ENCODE measurements at regions not wholly inside any gene's neighbourhood (a gene's known extent, or its start where the extent isn't known, plus 50 kb on each side); places are given as distances from the start of the nearest gene placed in this dataset.

DNA sequence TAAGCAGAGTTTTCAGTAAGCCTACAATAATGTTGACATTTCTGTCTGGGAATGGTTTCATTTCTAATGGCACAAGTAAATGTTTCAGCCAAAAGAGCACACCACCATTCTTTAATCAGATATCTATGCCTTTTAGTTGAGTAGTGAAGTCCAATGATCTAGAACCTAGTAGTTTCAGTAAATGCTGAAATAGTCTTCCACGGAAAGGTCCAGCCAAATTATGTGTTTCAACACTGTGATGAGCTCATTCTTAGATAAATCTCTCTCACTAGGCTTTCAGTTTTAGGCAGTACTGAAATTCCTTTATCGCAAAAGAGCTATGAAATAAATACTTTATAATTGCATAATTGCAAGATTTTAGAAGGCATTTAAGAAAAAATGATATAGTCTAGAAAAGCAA is 816.8 kb upstream of the PCDH9 start:
- TF ChIP-seq FOXP2 (optimal IDR thresholded peaks at IDR 0.05; ENCODE audit: control extremely low read depth, extremely low read length, insufficient read depth) (no peak), POLR2AphosphoS5 (IDR thresholded peaks at IDR 0.05; ENCODE audit: borderline replicate concordance, low read depth, low read length) (no peak), EZH2 (IDR thresholded peaks at IDR 0.05) (no peak)
- Histone ChIP-seq H3K9ac (ENCODE audit: insufficient read length) (no peak overlapping the region), H3K36me3 (ENCODE audit: insufficient read depth, low read length) (no peaks in the 10 kb centered on the region), H3K4me3 (no peak overlapping the region), H3K27ac (no peak overlapping the region), H3K9me3 (ENCODE audit: low read depth, low read length) (no peaks in the 10 kb centered on the region)
- DNase-seq (ENCODE audit: low read depth, low spot score) = no peak

DNA sequence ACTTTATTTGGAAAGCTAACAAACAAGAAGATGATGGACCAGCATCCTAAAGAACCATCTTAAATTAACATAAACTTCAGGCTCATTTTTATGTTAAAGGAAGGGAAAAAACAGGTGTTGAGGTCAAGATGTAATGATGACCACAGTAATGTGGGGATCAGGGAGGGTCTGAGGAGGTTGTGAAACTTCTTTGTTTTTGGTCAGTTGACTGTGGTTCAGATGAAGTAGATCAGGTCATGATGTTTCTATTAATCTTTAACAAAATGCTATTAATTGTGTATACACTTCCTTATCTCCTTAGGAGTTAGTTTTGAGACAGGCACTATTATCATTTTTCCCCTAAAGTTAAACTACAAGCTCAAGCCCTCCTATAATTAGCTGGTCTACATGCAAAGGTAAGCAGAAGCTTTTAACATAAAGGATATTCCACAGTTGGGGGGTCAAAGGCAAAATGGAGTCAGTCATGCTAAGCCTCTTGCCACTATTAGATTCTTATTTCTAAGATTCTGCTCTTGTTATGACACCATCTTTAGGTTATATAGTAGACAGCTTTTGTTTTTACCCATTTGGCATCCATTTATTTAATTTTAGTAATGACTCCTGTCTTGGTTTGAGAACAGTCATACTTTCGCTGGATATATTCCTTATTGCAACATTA is 800.1 kb upstream of the PCDH9 start:
- H3K27ac ChIP-seq = no peak overlapping the region
- H3K4me3 ChIP-seq = no peak overlapping the region
- DNase-seq (ENCODE audit: low read depth, low spot score) = no peak
- no peak for TF ChIP-seq FOXP2 (optimal IDR thresholded peaks at IDR 0.05; ENCODE audit: control extremely low read depth, extremely low read length, insufficient read depth)
- TF ChIP-seq EZH2 (IDR thresholded peaks at IDR 0.05) = no peak
- no peak for TF ChIP-seq POLR2AphosphoS5 (IDR thresholded peaks at IDR 0.05; ENCODE audit: borderline replicate concordance, low read depth, low read length)
- no peaks in the 10 kb centered on the region for H3K36me3 ChIP-seq (ENCODE audit: insufficient read depth, low read length)
- H3K9ac ChIP-seq (ENCODE audit: insufficient read length) = no peak overlapping the region
- H3K9me3 ChIP-seq (ENCODE audit: low read depth, low read length) = no peaks in the 10 kb centered on the region

DNA sequence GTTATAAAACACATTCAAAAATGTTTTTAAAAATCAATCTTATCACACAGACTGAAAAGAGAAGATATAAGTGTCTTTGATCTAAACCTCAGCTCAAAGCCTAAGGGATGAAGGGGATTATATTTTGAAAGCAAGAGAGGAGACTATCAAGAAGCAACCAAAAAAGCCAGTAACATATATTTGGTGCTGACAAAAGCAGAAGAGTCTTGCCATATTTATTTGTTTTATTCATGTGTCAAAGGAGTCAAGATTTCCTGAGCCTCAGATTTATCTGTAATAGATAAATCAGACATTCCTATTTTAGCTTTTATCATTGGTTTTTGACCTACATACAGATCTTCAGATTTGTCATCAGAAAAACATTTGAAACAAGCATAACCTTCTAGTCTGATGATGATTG is 798.6 kb upstream of the PCDH9 start:
- DNase-seq (ENCODE audit: low read depth, low spot score) = no peak
- no peak overlapping the region for H3K9ac ChIP-seq (ENCODE audit: insufficient read length)

DNA sequence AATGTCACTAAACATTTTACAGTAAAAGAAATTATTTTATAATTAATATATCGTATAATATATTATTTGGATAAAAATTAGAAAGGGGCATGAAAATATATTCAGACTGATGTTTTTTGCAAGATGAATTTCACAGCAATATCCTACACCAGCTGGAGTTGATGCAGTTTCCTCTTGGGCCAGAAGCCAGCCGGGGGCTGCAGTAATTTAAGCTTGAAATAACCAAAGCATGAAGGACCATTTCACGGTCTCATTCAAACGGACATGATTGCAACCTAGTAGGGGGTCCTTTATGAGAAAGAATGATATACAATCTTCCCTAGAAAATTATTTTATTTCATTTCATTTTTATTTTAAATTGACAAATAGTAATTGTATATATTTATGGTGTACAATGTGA is 797.2 kb upstream of the PCDH9 start:
- no peak overlapping the region for H3K27ac ChIP-seq
- H3K9ac ChIP-seq (ENCODE audit: insufficient read length) = no peak overlapping the region
- H3K9me3 ChIP-seq (ENCODE audit: low read depth, low read length) = no peaks in the 10 kb centered on the region; the same call in 1 of the 2 replicates
- TF ChIP-seq EZH2 (IDR thresholded peaks at IDR 0.05) (no peak), FOXP2 (optimal IDR thresholded peaks at IDR 0.05; ENCODE audit: control extremely low read depth, extremely low read length, insufficient read depth) (no peak), POLR2AphosphoS5 (IDR thresholded peaks at IDR 0.05; ENCODE audit: borderline replicate concordance, low read depth, low read length) (no peak; the same call in 1 of the 2 replicates)
- no peaks in the 10 kb centered on the region for H3K36me3 ChIP-seq (ENCODE audit: insufficient read depth, low read length)
- DNase-seq (ENCODE audit: low read depth, low spot score) = no peak
- no peak overlapping the region for H3K4me3 ChIP-seq

More for the DNA sequence above, 798.6 kb upstream of the PCDH9 start:
- Histone ChIP-seq H3K36me3 (ENCODE audit: insufficient read depth, low read length) (no peaks in the 10 kb centered on the region), H3K27ac (no peak overlapping the region), H3K9me3 (ENCODE audit: low read depth, low read length) (no peaks in the 10 kb centered on the region), H3K4me3 (no peak overlapping the region)
- TF ChIP-seq POLR2AphosphoS5 (IDR thresholded peaks at IDR 0.05; ENCODE audit: borderline replicate concordance, low read depth, low read length) (no peak), FOXP2 (optimal IDR thresholded peaks at IDR 0.05; ENCODE audit: control extremely low read depth, extremely low read length, insufficient read depth) (no peak)

DNA sequence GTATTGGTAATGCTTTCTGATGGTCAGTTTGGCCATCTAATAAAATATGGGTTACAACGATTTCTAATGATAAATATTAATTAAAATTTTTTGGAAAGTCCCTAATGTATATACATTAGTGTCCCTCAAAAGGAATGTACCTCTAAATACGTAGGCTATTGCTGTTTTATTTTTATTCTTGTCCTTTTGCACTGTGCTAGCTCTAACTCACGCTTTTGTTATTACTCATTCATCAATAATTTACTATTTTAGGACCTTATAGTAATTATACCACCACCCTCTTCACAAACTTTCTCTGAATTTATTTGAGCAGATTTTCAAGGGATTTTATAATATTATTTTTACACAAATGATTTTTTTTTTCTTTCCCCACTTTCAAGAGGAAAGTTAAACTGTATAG is 795.9 kb upstream of the PCDH9 start:
- DNase-seq (ENCODE audit: low read depth, low spot score) = no peak

DNA sequence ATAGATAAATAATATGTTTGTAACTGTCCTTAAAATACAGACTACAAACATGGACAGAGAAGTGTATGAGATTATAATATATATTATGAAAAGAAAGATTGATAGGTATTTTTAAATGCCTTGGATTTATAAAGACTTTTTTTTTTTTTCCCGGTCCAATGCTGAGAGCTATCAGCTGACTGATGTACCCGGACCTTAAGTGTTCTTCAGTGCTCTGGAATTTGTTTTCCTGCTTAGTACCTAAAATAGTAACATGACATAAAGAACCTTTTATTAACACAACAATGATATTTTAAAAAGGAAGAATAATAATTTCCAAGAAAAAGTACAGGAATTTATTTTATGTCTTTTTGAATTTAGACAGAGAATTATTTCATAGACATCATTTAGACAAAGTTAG is 795.5 kb upstream of the PCDH9 start:
- no peak overlapping the region for H3K27ac ChIP-seq
- H3K9ac ChIP-seq (ENCODE audit: insufficient read length) = no peak overlapping the region
- TF ChIP-seq POLR2AphosphoS5 (IDR thresholded peaks at IDR 0.05; ENCODE audit: borderline replicate concordance, low read depth, low read length) = no peak
- no peak for TF ChIP-seq FOXP2 (optimal IDR thresholded peaks at IDR 0.05; ENCODE audit: control extremely low read depth, extremely low read length, insufficient read depth)
- TF ChIP-seq EZH2 (IDR thresholded peaks at IDR 0.05) = no peak
- DNase-seq (ENCODE audit: low read depth, low spot score) = no peak
- no peak overlapping the region for H3K4me3 ChIP-seq
- no peaks in the 10 kb centered on the region; the same call in 1 of the 2 replicates for H3K9me3 ChIP-seq (ENCODE audit: low read depth, low read length)
- H3K36me3 ChIP-seq (ENCODE audit: insufficient read depth, low read length) = no peaks in the 10 kb centered on the region

More for the DNA sequence above, 795.9 kb upstream of the PCDH9 start:
- no peaks in the 10 kb centered on the region for H3K36me3 ChIP-seq (ENCODE audit: insufficient read depth, low read length)
- no peak overlapping the region for H3K27ac ChIP-seq
- no peak overlapping the region for H3K4me3 ChIP-seq
- TF ChIP-seq POLR2AphosphoS5 (IDR thresholded peaks at IDR 0.05; ENCODE audit: borderline replicate concordance, low read depth, low read length) (no peak), FOXP2 (optimal IDR thresholded peaks at IDR 0.05; ENCODE audit: control extremely low read depth, extremely low read length, insufficient read depth) (no peak), EZH2 (IDR thresholded peaks at IDR 0.05) (no peak)
- no peaks in the 10 kb centered on the region; the same call in 1 of the 2 replicates for H3K9me3 ChIP-seq (ENCODE audit: low read depth, low read length)
- H3K9ac ChIP-seq (ENCODE audit: insufficient read length) = no peak overlapping the region

DNA sequence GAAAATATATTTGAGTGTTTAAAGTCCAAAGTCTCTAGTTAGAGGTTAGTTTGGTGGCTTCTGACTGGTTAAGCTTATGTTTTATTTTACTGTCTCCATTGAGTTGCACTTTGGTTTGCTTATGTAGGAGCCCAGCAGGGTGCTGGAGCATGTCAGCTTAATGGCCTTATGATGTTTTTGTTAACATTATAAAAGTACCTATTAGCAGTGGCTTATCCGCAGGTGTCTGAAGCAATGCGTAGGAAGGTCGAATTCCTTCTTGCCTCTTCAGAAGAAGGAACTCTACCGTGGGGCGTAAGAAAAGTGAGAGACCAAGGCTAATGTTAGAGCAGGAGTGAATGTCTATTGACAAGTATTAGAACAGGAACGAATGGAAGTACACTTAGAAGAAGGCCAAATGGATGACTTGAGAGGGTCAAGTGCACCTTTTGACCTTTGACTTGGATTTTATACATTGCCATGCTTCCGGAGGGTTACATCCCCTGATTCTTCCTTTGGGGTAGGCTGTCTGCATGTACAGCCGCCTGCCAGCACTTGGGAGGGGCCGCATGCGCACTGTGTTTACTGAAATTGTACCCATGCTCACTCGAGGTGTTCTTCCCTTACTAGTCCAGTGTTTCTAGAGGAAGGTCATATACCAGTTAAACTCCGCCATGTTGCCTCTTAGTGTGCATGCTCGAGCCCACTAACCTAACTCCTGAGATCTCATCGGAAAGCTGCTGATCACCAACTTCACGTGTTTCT is 793.9 kb upstream of the PCDH9 start:
- Histone ChIP-seq H3K27ac (no peak overlapping the region), H3K4me3 (no peak overlapping the region), H3K36me3 (ENCODE audit: insufficient read depth, low read length) (no peaks in the 10 kb centered on the region), H3K9ac (ENCODE audit: insufficient read length) (no peak overlapping the region), H3K9me3 (ENCODE audit: low read depth, low read length) (no peaks in the 10 kb centered on the region; the same call in 1 of the 2 replicates)
- DNase-seq (ENCODE audit: low read depth, low spot score) = no peak
- TF ChIP-seq FOXP2 (optimal IDR thresholded peaks at IDR 0.05; ENCODE audit: control extremely low read depth, extremely low read length, insufficient read depth) (no peak), POLR2AphosphoS5 (IDR thresholded peaks at IDR 0.05; ENCODE audit: borderline replicate concordance, low read depth, low read length) (no peak), EZH2 (IDR thresholded peaks at IDR 0.05) (no peak)

DNA sequence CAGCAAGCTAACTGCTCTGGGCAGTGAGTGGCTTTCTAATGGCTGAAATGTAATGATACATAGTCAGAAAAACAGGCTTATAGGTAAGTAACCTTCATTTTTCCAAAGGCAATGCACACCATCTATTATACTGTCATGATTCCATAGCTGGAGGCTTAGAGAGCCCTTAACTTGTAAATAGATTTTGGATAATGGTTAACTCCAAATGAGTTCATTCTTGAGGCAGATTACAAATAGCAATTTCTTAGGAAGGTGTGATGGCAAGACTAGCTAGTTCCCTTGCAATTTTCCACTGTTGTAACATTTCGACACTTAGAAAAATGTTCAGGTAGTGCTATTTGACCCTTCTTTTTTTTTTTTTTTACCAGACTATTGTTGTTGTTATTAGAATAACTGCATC is 789.8 kb upstream of the PCDH9 start:
- DNase-seq (ENCODE audit: low read depth, low spot score) = no peak
- TF ChIP-seq EZH2 (IDR thresholded peaks at IDR 0.05) = no peak
- TF ChIP-seq POLR2AphosphoS5 (IDR thresholded peaks at IDR 0.05; ENCODE audit: borderline replicate concordance, low read depth, low read length) = no peak
- no peak for TF ChIP-seq FOXP2 (optimal IDR thresholded peaks at IDR 0.05; ENCODE audit: control extremely low read depth, extremely low read length, insufficient read depth)
- Histone ChIP-seq H3K27ac (no peak overlapping the region), H3K9me3 (ENCODE audit: low read depth, low read length) (no peaks in the 10 kb centered on the region; the same call in 1 of the 2 replicates), H3K4me3 (no peak overlapping the region), H3K36me3 (ENCODE audit: insufficient read depth, low read length) (no peaks in the 10 kb centered on the region), H3K9ac (ENCODE audit: insufficient read length) (no peak overlapping the region)

All from SK-N-MC (cell line).